Osteocyte (in vitro differentiated cells): ENCODE measurements at regions not wholly inside any gene's neighbourhood (a gene's known extent, or its start where the extent isn't known, plus 50 kb on each side); places are given as distances from the start of the nearest gene placed in this dataset.

Experiments used
- DNase-seq: peaks from one replicate; pipeline ENCODE4 v3.0.0; 2021; ENCODE audit warnings: mixed read lengths; ENCODE audit not compliant: unreplicated experiment; ENCODE audit errors: extremely low spot score
- H3K27ac Mint-ChIP-seq: one replicate; pipeline ENCODE4 v1.8.0; 2021; ENCODE audit warnings: mild to moderate bottlenecking, mixed read lengths; ENCODE audit not compliant: unreplicated experiment
- H3K27me3 Mint-ChIP-seq: one replicate; pipeline ENCODE4 v1.8.0; 2021; ENCODE audit warnings: mixed read lengths; ENCODE audit not compliant: unreplicated experiment
- H3K36me3 Mint-ChIP-seq: one replicate; pipeline ENCODE4 v1.8.0; 2021; ENCODE audit warnings: mixed read lengths; ENCODE audit not compliant: unreplicated experiment
- H3K4me1 Mint-ChIP-seq: one replicate; pipeline ENCODE4 v1.8.0; 2021; ENCODE audit warnings: mixed read lengths; ENCODE audit not compliant: unreplicated experiment
- H3K4me3 Mint-ChIP-seq: one replicate; pipeline ENCODE4 v1.8.0; 2021; ENCODE audit warnings: mild to moderate bottlenecking, moderate library complexity, mixed read lengths; ENCODE audit not compliant: unreplicated experiment
- H3K9me3 Mint-ChIP-seq: one replicate; pipeline ENCODE4 v1.8.0; 2021; ENCODE audit warnings: mixed read lengths; ENCODE audit not compliant: unreplicated experiment
- TF ChIP-seq, protein P1 (sequence below): fragments of 200-600 bp; sonication (generic); IDR thresholded peaks from 2 replicates; pipeline ENCODE4 v1.5.0; 2021; ENCODE audit warnings: antibody characterized with exemption, mild to moderate bottlenecking, moderate library complexity

DNA sequence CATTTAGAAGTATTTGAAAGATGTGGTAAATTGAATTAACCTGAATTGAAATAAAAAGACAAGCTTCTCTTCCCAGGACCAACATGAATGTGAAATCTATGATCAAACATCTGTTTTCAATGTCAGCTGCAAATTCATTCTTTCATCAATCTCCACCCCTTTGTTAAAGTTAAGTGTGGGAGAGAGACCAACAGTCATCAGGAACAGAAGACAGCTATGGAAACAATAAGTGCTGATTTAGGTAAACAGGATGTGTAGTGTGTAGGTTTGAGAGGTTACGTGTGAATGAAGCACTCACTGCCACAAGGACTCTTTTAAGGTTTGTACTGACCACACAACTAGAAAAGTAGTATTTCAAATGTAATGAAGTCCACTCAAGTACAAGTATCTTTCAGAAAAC lies 1659.8 kb upstream of the CELF4 start:
- Mint-ChIP-seq H3K27me3 (no peaks in the 10 kb centered on the region), H3K4me3 (no peak overlapping the region), H3K4me1 (no peaks in the 10 kb centered on the region)

DNA sequence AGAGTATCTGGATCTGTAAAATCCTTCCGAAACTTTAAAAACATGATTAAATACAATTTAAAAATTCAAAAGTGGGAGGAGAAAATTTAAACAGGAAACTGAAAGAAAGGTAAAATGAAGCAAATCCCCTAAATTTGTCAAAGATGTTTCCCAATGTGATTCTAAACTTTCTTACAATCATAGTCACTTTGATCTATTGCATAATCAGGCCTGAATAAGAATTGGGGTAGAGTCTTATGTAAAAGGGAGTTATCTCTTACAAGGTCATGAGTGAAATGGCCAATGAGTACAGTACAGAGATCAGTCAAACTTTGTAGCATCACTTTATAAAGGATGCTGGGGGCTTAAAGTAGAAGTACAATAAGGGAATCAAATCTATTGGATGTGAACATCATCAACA lies 1657.7 kb upstream of the CELF4 start:
- Mint-ChIP-seq H3K4me1 (no peaks in the 10 kb centered on the region), H3K27ac (no peak overlapping the region), H3K4me3 (no peak overlapping the region), H3K27me3 (no peaks in the 10 kb centered on the region), H3K9me3 (peaks cover 13% of the 10 kb centered on the region), H3K36me3 (no peaks in the 10 kb centered on the region)
- TF ChIP-seq, protein P1, sequence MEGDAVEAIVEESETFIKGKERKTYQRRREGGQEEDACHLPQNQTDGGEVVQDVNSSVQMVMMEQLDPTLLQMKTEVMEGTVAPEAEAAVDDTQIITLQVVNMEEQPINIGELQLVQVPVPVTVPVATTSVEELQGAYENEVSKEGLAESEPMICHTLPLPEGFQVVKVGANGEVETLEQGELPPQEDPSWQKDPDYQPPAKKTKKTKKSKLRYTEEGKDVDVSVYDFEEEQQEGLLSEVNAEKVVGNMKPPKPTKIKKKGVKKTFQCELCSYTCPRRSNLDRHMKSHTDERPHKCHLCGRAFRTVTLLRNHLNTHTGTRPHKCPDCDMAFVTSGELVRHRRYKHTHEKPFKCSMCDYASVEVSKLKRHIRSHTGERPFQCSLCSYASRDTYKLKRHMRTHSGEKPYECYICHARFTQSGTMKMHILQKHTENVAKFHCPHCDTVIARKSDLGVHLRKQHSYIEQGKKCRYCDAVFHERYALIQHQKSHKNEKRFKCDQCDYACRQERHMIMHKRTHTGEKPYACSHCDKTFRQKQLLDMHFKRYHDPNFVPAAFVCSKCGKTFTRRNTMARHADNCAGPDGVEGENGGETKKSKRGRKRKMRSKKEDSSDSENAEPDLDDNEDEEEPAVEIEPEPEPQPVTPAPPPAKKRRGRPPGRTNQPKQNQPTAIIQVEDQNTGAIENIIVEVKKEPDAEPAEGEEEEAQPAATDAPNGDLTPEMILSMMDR = no peak
- DNase-seq = no peak

More for the DNA sequence above, 1659.8 kb upstream of the CELF4 start:
- H3K27ac Mint-ChIP-seq = no peak overlapping the region
- H3K36me3 Mint-ChIP-seq = no peaks in the 10 kb centered on the region
- TF ChIP-seq, protein P1 = no peak
- DNase-seq = no peak
- peaks cover 13% of the 10 kb centered on the region for H3K9me3 Mint-ChIP-seq

DNA sequence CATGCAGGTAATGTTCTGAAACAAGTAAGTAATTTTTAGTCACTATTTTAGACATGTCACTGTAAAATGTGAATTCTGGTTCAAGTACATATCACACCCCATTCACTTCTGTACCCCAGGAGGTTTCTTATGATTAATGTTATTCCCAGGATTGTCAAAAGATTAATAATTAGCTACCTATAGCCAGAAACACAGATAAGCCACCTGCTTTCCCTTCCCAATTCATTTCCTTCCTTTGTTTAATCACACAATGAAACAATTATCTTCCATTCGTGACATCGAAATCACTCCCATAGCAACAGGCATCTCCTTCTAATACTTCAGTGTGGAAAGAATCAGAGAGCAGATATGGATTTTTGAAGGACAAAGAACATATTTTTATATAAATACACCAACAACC lies 1650.3 kb upstream of the CELF4 start:
- Mint-ChIP-seq H3K4me1 (no peaks in the 10 kb centered on the region), H3K9me3 (peaks cover 20% of the 10 kb centered on the region), H3K27me3 (no peaks in the 10 kb centered on the region), H3K27ac (no peak overlapping the region), H3K36me3 (no peaks in the 10 kb centered on the region), H3K4me3 (no peak overlapping the region)
- TF ChIP-seq, protein P1 = no peak
- DNase-seq = no peak

DNA sequence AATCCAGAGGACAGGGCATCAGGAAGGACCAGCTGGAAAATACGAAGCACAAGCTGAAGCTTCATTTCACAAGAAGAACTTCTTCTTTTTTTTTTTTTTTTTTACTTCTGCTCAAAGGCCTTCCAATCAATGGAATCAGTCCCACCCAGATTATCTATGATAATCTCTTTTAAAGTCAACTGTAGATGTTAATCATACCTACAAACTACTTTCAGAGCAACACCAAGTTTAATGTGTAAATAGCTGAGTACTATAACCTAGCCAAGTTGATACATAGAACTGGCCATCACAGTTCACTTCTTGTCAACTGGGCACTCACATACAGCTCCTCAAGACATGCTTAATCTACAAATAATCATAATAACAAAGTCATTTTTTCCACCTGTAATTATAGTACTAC lies 1645.9 kb upstream of the CELF4 start:
- no peaks in the 10 kb centered on the region for H3K4me1 Mint-ChIP-seq
- no peak overlapping the region for H3K4me3 Mint-ChIP-seq
- no peak for DNase-seq
- no peak overlapping the region for H3K27ac Mint-ChIP-seq
- TF ChIP-seq, protein P1 = no peak
- no peaks in the 10 kb centered on the region for H3K27me3 Mint-ChIP-seq
- H3K36me3 Mint-ChIP-seq = no peaks in the 10 kb centered on the region
- H3K9me3 Mint-ChIP-seq = peaks cover 25% of the 10 kb centered on the region

DNA sequence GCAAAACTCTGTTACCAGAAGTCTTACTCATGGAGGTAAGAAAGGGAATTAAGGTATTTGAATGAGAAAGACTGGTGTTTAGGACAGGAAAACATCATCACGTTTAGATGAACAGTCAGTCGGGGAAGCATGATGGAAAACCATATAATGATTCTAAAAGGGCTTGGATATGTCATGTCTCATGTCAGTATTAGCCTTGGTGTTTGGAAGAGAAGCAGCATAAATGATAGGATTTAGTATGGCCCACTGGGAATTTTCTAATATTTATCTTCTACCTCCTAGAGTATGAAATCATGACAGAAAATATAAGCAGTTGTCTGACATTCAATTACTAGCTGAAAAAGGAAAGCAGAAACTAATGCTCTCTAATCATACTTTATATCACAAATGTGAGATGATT lies 1643.6 kb upstream of the CELF4 start:
- Mint-ChIP-seq H3K36me3 (no peaks in the 10 kb centered on the region), H3K4me3 (no peak overlapping the region), H3K4me1 (no peaks in the 10 kb centered on the region), H3K27me3 (no peaks in the 10 kb centered on the region), H3K9me3 (peaks cover 18% of the 10 kb centered on the region), H3K27ac (no peak overlapping the region)
- no peak for DNase-seq
- TF ChIP-seq, protein P1 = no peak
